Loucy (cell line): ENCODE measurements at regions not wholly inside any gene's neighbourhood (a gene's known extent, or its start where the extent isn't known, plus 50 kb on each side); places are given as distances from the start of the nearest gene placed in this dataset.
"Not testable (repeated sequence)": the region's sequence is repeated elsewhere in the genome, so short reads cannot be mapped to it uniquely, and the experiment has no call there.

ENCODE experiments used
- H2AFZ ChIP-seq: fragments of 200-600 bp; sonication (generic); 2 replicates; pipeline ENCODE4 v1.6.0; 2016; ENCODE audit warnings: antibody characterized with exemption, mild to moderate bottlenecking, low read length, moderate library complexity
- H3F3A ChIP-seq: fragments of 200-600 bp; 2 replicates; pipeline ENCODE4 v1.6.0; 2016; ENCODE audit warnings: antibody characterized with exemption, low read depth, mild to moderate bottlenecking
- H3K27me3 ChIP-seq: fragments of 200-600 bp; sonication (generic); 2 replicates; pipeline ENCODE4 v1.6.1; 2014; ENCODE audit warnings: low read length, mild to moderate bottlenecking; ENCODE audit not compliant: insufficient read depth, poor library complexity, severe bottlenecking
- H3K36me3 ChIP-seq: fragments of 200-600 bp; sonication (generic); 2 replicates; pipeline ENCODE4 v1.6.1; 2016; ENCODE audit warnings: low read length; ENCODE audit not compliant: insufficient read depth
- H3K4me1 ChIP-seq: fragments of 200-600 bp; sonication (generic); 2 replicates; pipeline ENCODE4 v1.5.1; 2014; ENCODE audit warnings: low read length, mild to moderate bottlenecking; ENCODE audit not compliant: insufficient read depth, poor library complexity, severe bottlenecking
- H3K4me2 ChIP-seq: fragments of 200-600 bp; sonication (generic); 2 replicates; pipeline ENCODE4 v1.6.0; 2014; ENCODE audit warnings: antibody characterized with exemption, low read length, low read depth, mild to moderate bottlenecking; ENCODE audit not compliant: poor library complexity, severe bottlenecking
- H3K4me3 ChIP-seq: fragments of 200-600 bp; sonication (generic); 2 replicates; pipeline ENCODE4 v1.5.1; 2014; ENCODE audit warnings: low read length, mild to moderate bottlenecking, mixed read lengths; ENCODE audit not compliant: poor library complexity, severe bottlenecking
- H3K79me2 ChIP-seq: fragments of 200-600 bp; sonication (generic); 2 replicates; pipeline ENCODE4 v1.6.1; 2014; ENCODE audit warnings: low read length; ENCODE audit not compliant: insufficient read depth
- H3K9ac ChIP-seq: fragments of 200-600 bp; sonication (generic); 2 replicates; pipeline ENCODE4 v1.6.0; 2014; ENCODE audit warnings: mild to moderate bottlenecking, low read depth, low read length, moderate library complexity; ENCODE audit not compliant: poor library complexity, severe bottlenecking
- H3K9me2 ChIP-seq: fragments of 200-600 bp; sonication (generic); replicated peaks from 2 replicates; pipeline ENCODE4 v1.6.1; 2016; ENCODE audit warnings: low read depth, low read length, mixed read lengths
- H3K9me3 ChIP-seq: fragments of 200-600 bp; sonication (generic); 2 replicates; pipeline ENCODE4 v1.6.1; 2014; ENCODE audit warnings: mild to moderate bottlenecking, antibody characterized with exemption, low read length, low read depth; ENCODE audit not compliant: insufficient read depth
- H4K20me1 ChIP-seq: fragments of 200-600 bp; sonication (generic); 2 replicates; pipeline ENCODE4 v1.6.0; 2014; ENCODE audit warnings: antibody characterized with exemption, low read length, mild to moderate bottlenecking; ENCODE audit not compliant: insufficient read depth, poor library complexity, severe bottlenecking
- EZH2phosphoT487 ChIP-seq: fragments of 200-600 bp; IDR thresholded peaks from 2 replicates; pipeline ENCODE4 v1.6.1; 2018; ENCODE audit warnings: antibody characterized with exemption, mild to moderate bottlenecking, moderate library complexity, borderline replicate concordance
- TF ChIP-seq, protein P1 (sequence below): fragments of 200-600 bp; sonication (generic); conservative IDR thresholded peaks from 2 replicates; pipeline ENCODE4 v1.5.1; 2014; ENCODE audit warnings: mild to moderate bottlenecking, antibody characterized with exemption, low read length

DNA sequence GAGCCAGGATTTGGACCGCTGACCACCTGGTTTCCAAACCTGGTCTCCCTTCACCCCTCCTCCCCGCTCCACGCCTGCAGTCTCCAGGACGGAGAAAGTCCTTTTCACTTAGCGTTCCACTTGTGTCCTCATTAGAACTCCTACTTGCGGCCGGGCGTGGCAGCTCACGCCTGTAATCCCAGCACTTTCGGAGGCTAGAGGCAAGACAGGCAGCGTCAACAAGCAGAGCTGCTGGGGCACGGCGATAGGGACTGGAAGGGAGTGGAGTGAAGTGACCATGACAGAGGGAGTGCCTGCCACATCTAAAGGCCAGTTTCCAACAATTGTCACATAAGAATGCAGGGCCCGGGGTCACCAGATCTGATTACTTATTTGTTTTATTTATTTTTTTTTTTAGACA lies 132.5 kb upstream of the NCOR2 start:
- Histone ChIP-seq H2AFZ (no peak overlapping the region), H3K79me2 (no peaks in the 10 kb centered on the region), H3K36me3 (no peaks in the 10 kb centered on the region), H3K4me1 (peaks cover 6% of the 10 kb centered on the region), H3K4me2 (no peak overlapping the region), H3K4me3 (no peak overlapping the region), H4K20me1 (no peaks in the 10 kb centered on the region), H3K27me3 (no peaks in the 10 kb centered on the region), H3K9ac (no peak overlapping the region), H3K9me2 (no peaks in the 10 kb centered on the region), H3F3A (no peaks in the 10 kb centered on the region), H3K9me3 (no peaks in the 10 kb centered on the region)
- TF ChIP-seq, protein P1, sequence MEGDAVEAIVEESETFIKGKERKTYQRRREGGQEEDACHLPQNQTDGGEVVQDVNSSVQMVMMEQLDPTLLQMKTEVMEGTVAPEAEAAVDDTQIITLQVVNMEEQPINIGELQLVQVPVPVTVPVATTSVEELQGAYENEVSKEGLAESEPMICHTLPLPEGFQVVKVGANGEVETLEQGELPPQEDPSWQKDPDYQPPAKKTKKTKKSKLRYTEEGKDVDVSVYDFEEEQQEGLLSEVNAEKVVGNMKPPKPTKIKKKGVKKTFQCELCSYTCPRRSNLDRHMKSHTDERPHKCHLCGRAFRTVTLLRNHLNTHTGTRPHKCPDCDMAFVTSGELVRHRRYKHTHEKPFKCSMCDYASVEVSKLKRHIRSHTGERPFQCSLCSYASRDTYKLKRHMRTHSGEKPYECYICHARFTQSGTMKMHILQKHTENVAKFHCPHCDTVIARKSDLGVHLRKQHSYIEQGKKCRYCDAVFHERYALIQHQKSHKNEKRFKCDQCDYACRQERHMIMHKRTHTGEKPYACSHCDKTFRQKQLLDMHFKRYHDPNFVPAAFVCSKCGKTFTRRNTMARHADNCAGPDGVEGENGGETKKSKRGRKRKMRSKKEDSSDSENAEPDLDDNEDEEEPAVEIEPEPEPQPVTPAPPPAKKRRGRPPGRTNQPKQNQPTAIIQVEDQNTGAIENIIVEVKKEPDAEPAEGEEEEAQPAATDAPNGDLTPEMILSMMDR = no peak
- TF ChIP-seq EZH2phosphoT487 = no peak

DNA sequence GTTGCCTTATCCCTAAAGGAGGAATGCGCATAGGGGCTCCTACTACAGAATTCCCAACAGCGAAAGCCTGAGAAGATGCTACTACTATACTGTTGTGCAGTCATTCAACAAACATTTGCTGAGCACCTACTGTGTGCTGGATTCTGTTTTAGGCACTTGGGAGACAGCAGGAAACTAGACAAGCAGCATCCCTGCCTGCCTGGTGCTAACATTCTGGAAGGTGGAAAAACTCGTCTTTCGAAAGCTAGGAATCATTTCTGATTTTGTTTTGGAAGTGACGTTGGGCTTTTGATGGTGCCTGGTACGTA lies 131.5 kb upstream of the NCOR2 start:
- no peak overlapping the region for H3K9ac ChIP-seq
- no peak overlapping the region for H2AFZ ChIP-seq
- H3F3A ChIP-seq = no peaks in the 10 kb centered on the region
- H3K79me2 ChIP-seq = no peaks in the 10 kb centered on the region
- no peaks in the 10 kb centered on the region for H4K20me1 ChIP-seq
- no peaks in the 10 kb centered on the region for H3K9me2 ChIP-seq
- H3K4me3 ChIP-seq = no peak overlapping the region
- H3K4me2 ChIP-seq = no peak overlapping the region
- no peaks in the 10 kb centered on the region for H3K36me3 ChIP-seq
- H3K9me3 ChIP-seq = no peaks in the 10 kb centered on the region
- H3K4me1 ChIP-seq = peaks cover 14% of the 10 kb centered on the region
- TF ChIP-seq, protein P1 = no peak
- TF ChIP-seq EZH2phosphoT487 = no peak
- no peaks in the 10 kb centered on the region for H3K27me3 ChIP-seq

DNA sequence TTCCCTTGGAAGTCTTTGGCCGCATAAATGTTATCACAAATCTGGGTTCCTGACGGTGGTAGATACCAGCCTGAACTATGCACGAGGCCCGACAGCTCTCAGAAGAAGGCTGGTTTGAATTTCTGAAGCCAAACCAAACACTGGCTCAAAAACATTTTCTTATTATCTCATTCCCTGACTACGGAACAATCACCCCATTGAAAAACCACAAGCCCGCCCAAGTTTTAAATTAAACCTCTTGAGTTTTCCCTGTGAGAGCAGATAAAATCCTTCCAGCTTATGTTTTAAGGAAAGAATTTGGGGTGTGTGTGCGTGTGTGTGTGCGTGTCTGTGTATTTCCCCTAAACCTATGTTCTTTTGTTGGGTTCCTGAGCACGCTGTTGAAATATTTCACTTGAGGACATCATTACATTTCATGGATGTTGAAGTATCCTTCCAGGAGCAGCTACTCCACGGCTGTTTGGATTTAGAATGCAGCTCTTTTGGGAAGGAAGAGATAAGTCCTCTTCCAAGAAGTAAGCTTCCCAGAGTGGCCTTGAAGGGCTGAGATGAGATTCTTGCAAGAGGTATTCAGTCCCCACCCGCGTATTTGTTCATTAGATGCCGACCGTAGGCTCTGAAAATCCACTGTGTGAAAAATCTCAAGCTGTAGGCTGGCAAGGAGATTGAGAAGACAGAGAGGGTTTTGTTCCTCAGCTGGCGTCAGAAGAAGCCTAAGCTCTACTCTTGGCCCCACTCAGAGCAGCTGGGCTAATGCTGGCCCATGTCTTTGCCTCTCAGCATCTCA lies 131.0 kb upstream of the NCOR2 start:
- H3F3A ChIP-seq = no peaks in the 10 kb centered on the region
- no peak overlapping the region for H3K4me3 ChIP-seq
- no peak overlapping the region for H3K4me2 ChIP-seq
- H3K79me2 ChIP-seq = no peaks in the 10 kb centered on the region
- no peaks in the 10 kb centered on the region for H3K27me3 ChIP-seq
- no peaks in the 10 kb centered on the region for H3K36me3 ChIP-seq
- TF ChIP-seq, protein P1 = no peak
- TF ChIP-seq EZH2phosphoT487 = no peak
- H3K9ac ChIP-seq = no peak overlapping the region
- no peaks in the 10 kb centered on the region for H3K9me3 ChIP-seq
- no peaks in the 10 kb centered on the region for H4K20me1 ChIP-seq
- H3K9me2 ChIP-seq = no peaks in the 10 kb centered on the region
- peaks cover 20% of the 10 kb centered on the region for H3K4me1 ChIP-seq
- no peak overlapping the region for H2AFZ ChIP-seq

DNA sequence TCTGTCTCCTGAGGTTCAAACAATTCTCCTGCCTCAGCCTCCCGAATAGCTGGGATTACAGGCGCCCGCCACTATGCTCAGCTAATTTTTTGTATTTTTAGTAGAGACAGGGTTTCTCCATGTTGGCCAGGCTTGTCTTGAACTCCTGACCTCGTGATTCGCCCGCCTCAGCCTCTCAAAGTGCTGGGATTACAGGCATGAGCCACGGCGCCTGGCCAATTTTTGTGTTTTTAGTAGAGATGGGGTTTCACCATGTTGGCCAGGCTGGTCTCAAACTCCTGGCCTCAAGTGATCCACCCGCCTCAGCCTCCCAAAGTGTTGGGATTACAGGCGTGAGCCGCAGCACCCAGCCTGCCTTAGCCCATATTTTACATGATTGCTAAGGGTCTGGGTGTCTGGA lies 130.3 kb upstream of the NCOR2 start:
- H3K9ac ChIP-seq, H3K79me2 ChIP-seq, H4K20me1 ChIP-seq, H3K9me3 ChIP-seq, H3F3A ChIP-seq, H3K27me3 ChIP-seq, H3K36me3 ChIP-seq, H3K4me2 ChIP-seq, H3K4me3 ChIP-seq, H3K9me2 ChIP-seq, H2AFZ ChIP-seq: not testable (repeated sequence)
- peaks cover 20% of the 10 kb centered on the region for H3K4me1 ChIP-seq
